ENCODE measurements at regions not wholly inside any gene's neighbourhood (a gene's known extent, or its start where the extent isn't known, plus 50 kb on each side); places are given as distances from the start of the nearest gene placed in this dataset.
"Not testable (repeated sequence)": the region's sequence is repeated elsewhere in the genome, so short reads cannot be mapped to it uniquely, and the experiment has no call there.

GRCh38 chr12:89228491-89228890 lies 123.8 kb downstream of the DUSP6 start:
- H3K9ac ChIP-seq (ENCODE audit: low read depth, low read length): no peak overlapping the region
- H3K27me3 ChIP-seq (ENCODE audit: control insufficient read depth, insufficient read depth, low read length): no peaks in the 10 kb centered on the region
- H3K4me3 ChIP-seq (ENCODE audit: low read depth, low read length): no peak overlapping the region
- H3K36me3 ChIP-seq (ENCODE audit: control insufficient read depth, insufficient read depth, low read length): no peaks in the 10 kb centered on the region
- no peaks in the 10 kb centered on the region for H3K9me3 ChIP-seq (ENCODE audit: control insufficient read depth, insufficient read depth, low read length)
- H3K4me1 ChIP-seq (ENCODE audit: control insufficient read depth, insufficient read depth, low read length): peaks cover 26% of the 10 kb centered on the region
- H3K27ac ChIP-seq (ENCODE audit: low read depth, low read length): no peak overlapping the region

GRCh38 chr12:89227774-89228173 lies 124.5 kb downstream of the DUSP6 start:
- Histone ChIP-seq H3K27ac (ENCODE audit: low read depth, low read length) (no peak overlapping the region), H3K27me3 (ENCODE audit: control insufficient read depth, insufficient read depth, low read length) (no peaks in the 10 kb centered on the region), H3K36me3 (ENCODE audit: control insufficient read depth, insufficient read depth, low read length) (no peaks in the 10 kb centered on the region), H3K4me1 (ENCODE audit: control insufficient read depth, insufficient read depth, low read length) (peaks cover 29% of the 10 kb centered on the region), H3K4me3 (ENCODE audit: low read depth, low read length) (no peak overlapping the region), H3K9me3 (ENCODE audit: control insufficient read depth, insufficient read depth, low read length) (no peaks in the 10 kb centered on the region), H3K9ac (ENCODE audit: low read depth, low read length) (no peak overlapping the region)

- Histone ChIP-seq H3K27ac (ENCODE audit: low read depth, low read length) (peak overlapping the region; percentile 75), H3K9ac (ENCODE audit: low read depth, low read length) (peak overlapping the region; percentile 46), H3K36me3 (ENCODE audit: control insufficient read depth, insufficient read depth, low read length) (no peaks in the 10 kb centered on the region), H3K4me1 (ENCODE audit: control insufficient read depth, insufficient read depth, low read length) (peaks cover 30% of the 10 kb centered on the region), H3K9me3 (ENCODE audit: control insufficient read depth, insufficient read depth, low read length) (no peaks in the 10 kb centered on the region), H3K4me3 (ENCODE audit: low read depth, low read length) (no peak overlapping the region), H3K27me3 (ENCODE audit: control insufficient read depth, insufficient read depth, low read length) (no peaks in the 10 kb centered on the region)
Observed at GRCh38 chr12:89225808-89226411, 126.4 kb downstream of the DUSP6 start.

- no peak overlapping the region for H3K4me3 ChIP-seq (ENCODE audit: low read depth, low read length)
- H3K27me3 ChIP-seq (ENCODE audit: control insufficient read depth, insufficient read depth, low read length): no peaks in the 10 kb centered on the region
- peak overlapping the region; percentile 46 for H3K9ac ChIP-seq (ENCODE audit: low read depth, low read length)
- H3K9me3 ChIP-seq (ENCODE audit: control insufficient read depth, insufficient read depth, low read length): no peaks in the 10 kb centered on the region
- no peaks in the 10 kb centered on the region for H3K36me3 ChIP-seq (ENCODE audit: control insufficient read depth, insufficient read depth, low read length)
- H3K27ac ChIP-seq (ENCODE audit: low read depth, low read length): peak overlapping the region; percentile 75
- peaks cover 30% of the 10 kb centered on the region for H3K4me1 ChIP-seq (ENCODE audit: control insufficient read depth, insufficient read depth, low read length)
Observed at GRCh38 chr12:89225401-89225800, 126.9 kb downstream of the DUSP6 start.

GRCh38 chr12:89222580-89222979 lies 129.7 kb downstream of the DUSP6 start:
- not testable (repeated sequence) for H3K4me3 ChIP-seq (ENCODE audit: low read depth, low read length); H3K9ac ChIP-seq (ENCODE audit: low read depth, low read length); H3K36me3 ChIP-seq (ENCODE audit: control insufficient read depth, insufficient read depth, low read length); H3K9me3 ChIP-seq (ENCODE audit: control insufficient read depth, insufficient read depth, low read length); H3K27me3 ChIP-seq (ENCODE audit: control insufficient read depth, insufficient read depth, low read length); H3K27ac ChIP-seq (ENCODE audit: low read depth, low read length)
- H3K4me1 ChIP-seq (ENCODE audit: control insufficient read depth, insufficient read depth, low read length): peaks cover 23% of the 10 kb centered on the region

GRCh38 chr12:89217472-89217871 lies 134.8 kb downstream of the DUSP6 start:
- no peak overlapping the region for H3K4me3 ChIP-seq (ENCODE audit: low read depth, low read length)
- no peaks in the 10 kb centered on the region for H3K4me1 ChIP-seq (ENCODE audit: control insufficient read depth, insufficient read depth, low read length)
- H3K36me3 ChIP-seq (ENCODE audit: control insufficient read depth, insufficient read depth, low read length): no peaks in the 10 kb centered on the region
- no peak overlapping the region for H3K27ac ChIP-seq (ENCODE audit: low read depth, low read length)
- H3K9ac ChIP-seq (ENCODE audit: low read depth, low read length): no peak overlapping the region
- no peaks in the 10 kb centered on the region for H3K27me3 ChIP-seq (ENCODE audit: control insufficient read depth, insufficient read depth, low read length)
- no peaks in the 10 kb centered on the region for H3K9me3 ChIP-seq (ENCODE audit: control insufficient read depth, insufficient read depth, low read length)

GRCh38 chr12:89216211-89216952 lies 135.9 kb downstream of the DUSP6 start:
- H3K27ac ChIP-seq (ENCODE audit: low read depth, low read length): no peak overlapping the region
- no peaks in the 10 kb centered on the region for H3K4me1 ChIP-seq (ENCODE audit: control insufficient read depth, insufficient read depth, low read length)
- H3K9me3 ChIP-seq (ENCODE audit: control insufficient read depth, insufficient read depth, low read length): no peaks in the 10 kb centered on the region
- H3K9ac ChIP-seq (ENCODE audit: low read depth, low read length): no peak overlapping the region
- no peak overlapping the region for H3K4me3 ChIP-seq (ENCODE audit: low read depth, low read length)
- H3K36me3 ChIP-seq (ENCODE audit: control insufficient read depth, insufficient read depth, low read length): no peaks in the 10 kb centered on the region
- H3K27me3 ChIP-seq (ENCODE audit: control insufficient read depth, insufficient read depth, low read length): no peaks in the 10 kb centered on the region

- Histone ChIP-seq H3K27ac (ENCODE audit: low read depth, low read length) (no peak overlapping the region), H3K4me1 (ENCODE audit: control insufficient read depth, insufficient read depth, low read length) (no peaks in the 10 kb centered on the region), H3K9ac (ENCODE audit: low read depth, low read length) (no peak overlapping the region), H3K4me3 (ENCODE audit: low read depth, low read length) (no peak overlapping the region), H3K27me3 (ENCODE audit: control insufficient read depth, insufficient read depth, low read length) (no peaks in the 10 kb centered on the region), H3K36me3 (ENCODE audit: control insufficient read depth, insufficient read depth, low read length) (no peaks in the 10 kb centered on the region), H3K9me3 (ENCODE audit: control insufficient read depth, insufficient read depth, low read length) (no peaks in the 10 kb centered on the region)
Observed at GRCh38 chr12:89215196-89215595, 137.1 kb downstream of the DUSP6 start.

GRCh38 chr12:89213747-89214146 lies 138.6 kb downstream of the DUSP6 start:
- H3K9me3 ChIP-seq (ENCODE audit: control insufficient read depth, insufficient read depth, low read length): no peaks in the 10 kb centered on the region
- no peaks in the 10 kb centered on the region for H3K36me3 ChIP-seq (ENCODE audit: control insufficient read depth, insufficient read depth, low read length)
- H3K4me1 ChIP-seq (ENCODE audit: control insufficient read depth, insufficient read depth, low read length): peaks cover 6% of the 10 kb centered on the region
- H3K27ac ChIP-seq (ENCODE audit: low read depth, low read length): no peak overlapping the region
- no peak overlapping the region for H3K4me3 ChIP-seq (ENCODE audit: low read depth, low read length)
- H3K27me3 ChIP-seq (ENCODE audit: control insufficient read depth, insufficient read depth, low read length): no peaks in the 10 kb centered on the region
- no peak overlapping the region for H3K9ac ChIP-seq (ENCODE audit: low read depth, low read length)

GRCh38 chr12:89213139-89213538 lies 139.2 kb downstream of the DUSP6 start:
- Histone ChIP-seq H3K27me3 (ENCODE audit: control insufficient read depth, insufficient read depth, low read length) (no peaks in the 10 kb centered on the region), H3K9ac (ENCODE audit: low read depth, low read length) (no peak overlapping the region), H3K36me3 (ENCODE audit: control insufficient read depth, insufficient read depth, low read length) (no peaks in the 10 kb centered on the region), H3K9me3 (ENCODE audit: control insufficient read depth, insufficient read depth, low read length) (no peaks in the 10 kb centered on the region), H3K4me3 (ENCODE audit: low read depth, low read length) (no peak overlapping the region), H3K4me1 (ENCODE audit: control insufficient read depth, insufficient read depth, low read length) (peaks cover 10% of the 10 kb centered on the region), H3K27ac (ENCODE audit: low read depth, low read length) (no peak overlapping the region)

- H3K4me1 ChIP-seq (ENCODE audit: control insufficient read depth, insufficient read depth, low read length): peaks cover 10% of the 10 kb centered on the region
- H3K9ac ChIP-seq (ENCODE audit: low read depth, low read length): no peak overlapping the region
- no peak overlapping the region for H3K27ac ChIP-seq (ENCODE audit: low read depth, low read length)
- no peaks in the 10 kb centered on the region for H3K9me3 ChIP-seq (ENCODE audit: control insufficient read depth, insufficient read depth, low read length)
- no peaks in the 10 kb centered on the region for H3K36me3 ChIP-seq (ENCODE audit: control insufficient read depth, insufficient read depth, low read length)
- no peaks in the 10 kb centered on the region for H3K27me3 ChIP-seq (ENCODE audit: control insufficient read depth, insufficient read depth, low read length)
- H3K4me3 ChIP-seq (ENCODE audit: low read depth, low read length): no peak overlapping the region
Observed at GRCh38 chr12:89212339-89212771, 139.9 kb downstream of the DUSP6 start.
